Naive B cell (primary cell): ENCODE measurements at regions not wholly inside any gene's neighbourhood (a gene's known extent, or its start where the extent isn't known, plus 50 kb on each side); places are given as distances from the start of the nearest gene placed in this dataset.
A peak's percentile ranks its signal among the peaks of the same experiment; 100 is the strongest.
"Not testable (repeated sequence)": the region's sequence is repeated elsewhere in the genome, so short reads cannot be mapped to it uniquely, and the experiment has no call there.

ENCODE experiments used
- ATAC-seq, 2 donors: fragments of 150-1000 bp; cut with Tn5 transposase; 2 replicates each; pipeline ENCODE4 v1.10.0; 2021; ENCODE audit warnings: low read depth in 2 of 2, mild to moderate bottlenecking in 2 of 2, moderate library complexity in 2 of 2
- DNase-seq: peaks from one replicate; pipeline ENCODE4 v3.0.0; 2022
- H3K27ac Mint-ChIP-seq, 6 donors: one replicate each; pipeline ENCODE4 v1.8.0; 2020 to 2022; ENCODE audit warnings: mild to moderate bottlenecking in 6 of 6, mixed read lengths in 6 of 6, moderate library complexity in 5 of 6, inconsistent platforms in 2 of 6
- H3K27me3 Mint-ChIP-seq, 3 donors: one replicate each; pipeline ENCODE4 v1.8.0; 2021 to 2022; ENCODE audit warnings: mixed read lengths in 3 of 3, mild to moderate bottlenecking in 1 of 3
- H3K36me3 Mint-ChIP-seq, 2 donors: one replicate each; pipeline ENCODE4 v1.8.0; 2020 to 2022; ENCODE audit warnings: mixed read lengths in 2 of 2, inconsistent platforms in 1 of 2, mild to moderate bottlenecking in 1 of 2
- H3K4me1 Mint-ChIP-seq, 3 donors: one replicate each; pipeline ENCODE4 v1.8.0; 2020 to 2022; ENCODE audit warnings: mixed read lengths in 3 of 3, inconsistent platforms in 1 of 3, mild to moderate bottlenecking in 1 of 3, moderate library complexity in 1 of 3
- H3K4me3 Mint-ChIP-seq, 8 donors: one replicate each; pipeline ENCODE4 v1.8.0; 2020 to 2022; ENCODE audit warnings: mild to moderate bottlenecking in 8 of 8, mixed read lengths in 8 of 8, moderate library complexity in 8 of 8, inconsistent platforms in 2 of 8
- H3K9me3 Mint-ChIP-seq, 7 donors: one replicate each; pipeline ENCODE4 v1.8.0; 2020 to 2022; ENCODE audit warnings: mixed read lengths in 7 of 7, mild to moderate bottlenecking in 5 of 7, inconsistent platforms in 2 of 7, moderate library complexity in 1 of 7

DNA sequence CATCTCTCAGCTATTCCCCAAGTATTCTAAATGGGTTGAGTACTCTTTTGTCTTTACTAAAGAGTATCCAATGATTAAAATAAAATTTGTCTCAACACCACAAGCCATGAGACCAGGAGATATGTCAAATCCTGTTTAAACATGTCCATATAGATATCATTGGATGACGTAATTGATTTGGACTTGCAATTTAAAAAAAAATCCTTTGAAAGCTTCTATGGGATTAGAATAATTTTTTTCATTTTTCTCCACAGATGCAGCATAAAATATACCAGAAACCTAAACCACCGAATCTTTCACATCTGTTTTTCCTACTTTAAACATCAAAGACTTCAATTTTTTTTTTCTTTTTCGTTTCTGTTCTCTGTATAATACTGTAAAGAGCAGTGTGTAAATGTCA is 1022.3 kb downstream of the EPHA3 start:
- peaks cover 6 to 20% (median 10%) of the 10 kb centered on the region in 7 donors for H3K9me3 Mint-ChIP-seq
- ATAC-seq (no peak), DNase-seq (no peak)
- no peaks in the 10 kb centered on the region for H3K27me3 Mint-ChIP-seq
- H3K36me3 Mint-ChIP-seq, result no peaks in the 10 kb centered on the region
- H3K4me1 Mint-ChIP-seq, result no peaks in the 10 kb centered on the region
- H3K4me3 Mint-ChIP-seq, result no peak overlapping the region
- H3K27ac Mint-ChIP-seq, result no peak overlapping the region

DNA sequence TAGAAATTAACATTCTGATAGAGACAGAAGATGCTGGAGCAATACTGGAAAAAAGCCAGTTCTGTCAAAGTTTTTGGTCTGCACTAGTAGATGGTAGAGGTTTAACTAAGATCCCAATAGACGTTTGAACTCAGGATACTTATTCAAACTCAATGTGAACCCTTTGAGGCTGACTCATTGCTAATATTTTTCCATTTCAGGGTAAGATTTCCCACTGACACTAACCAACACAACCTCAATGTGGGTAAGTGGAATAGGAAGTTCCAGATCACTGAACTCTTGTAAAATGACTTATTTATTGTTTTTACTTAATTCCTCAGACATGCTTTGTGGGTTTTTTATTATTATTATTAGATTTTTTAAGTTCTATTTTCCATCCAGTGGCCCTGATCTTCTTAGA is 1024.8 kb downstream of the EPHA3 start:
- Mint-ChIP-seq H3K4me1 (no peaks in the 10 kb centered on the region), H3K4me3 (no peak overlapping the region), H3K27ac (no peak overlapping the region)

DNA sequence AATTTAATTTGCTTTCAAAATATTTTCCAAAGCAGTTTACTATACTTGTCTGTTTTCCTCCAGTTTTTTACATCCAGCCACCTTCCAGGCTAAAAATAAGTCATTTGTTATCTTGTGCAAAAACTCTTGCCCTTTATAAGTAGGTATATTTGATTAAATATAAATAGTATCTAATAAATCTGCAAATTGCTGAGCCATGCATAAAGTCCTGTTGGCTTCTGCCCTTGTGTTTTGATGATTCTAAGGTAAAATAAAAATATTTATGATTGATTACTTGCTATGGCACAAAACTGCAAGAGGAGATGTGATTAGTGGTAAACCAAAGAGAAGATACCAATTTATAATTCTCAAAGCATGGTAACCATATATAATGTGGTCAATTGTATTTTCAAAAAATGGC is 1026.7 kb downstream of the EPHA3 start:
- peaks cover 0 to 5% (median 2%) of the 10 kb centered on the region in 7 donors for H3K9me3 Mint-ChIP-seq
- H3K4me1 Mint-ChIP-seq, result no peaks in the 10 kb centered on the region
- no peak overlapping the region for H3K27ac Mint-ChIP-seq
- ATAC-seq (no peak), DNase-seq (no peak)
- H3K36me3 Mint-ChIP-seq, result no peaks in the 10 kb centered on the region
- H3K27me3 Mint-ChIP-seq, result no peaks in the 10 kb centered on the region
- H3K4me3 Mint-ChIP-seq, result no peak overlapping the region

More for the DNA sequence above, 1024.8 kb downstream of the EPHA3 start:
- Mint-ChIP-seq H3K27me3 (no peaks in the 10 kb centered on the region), H3K36me3 (no peaks in the 10 kb centered on the region), H3K9me3 (peaks cover under 1 to 8% (median 3%) of the 10 kb centered on the region in 7 donors)
- DNase-seq, result no peak
- no peak for ATAC-seq

DNA sequence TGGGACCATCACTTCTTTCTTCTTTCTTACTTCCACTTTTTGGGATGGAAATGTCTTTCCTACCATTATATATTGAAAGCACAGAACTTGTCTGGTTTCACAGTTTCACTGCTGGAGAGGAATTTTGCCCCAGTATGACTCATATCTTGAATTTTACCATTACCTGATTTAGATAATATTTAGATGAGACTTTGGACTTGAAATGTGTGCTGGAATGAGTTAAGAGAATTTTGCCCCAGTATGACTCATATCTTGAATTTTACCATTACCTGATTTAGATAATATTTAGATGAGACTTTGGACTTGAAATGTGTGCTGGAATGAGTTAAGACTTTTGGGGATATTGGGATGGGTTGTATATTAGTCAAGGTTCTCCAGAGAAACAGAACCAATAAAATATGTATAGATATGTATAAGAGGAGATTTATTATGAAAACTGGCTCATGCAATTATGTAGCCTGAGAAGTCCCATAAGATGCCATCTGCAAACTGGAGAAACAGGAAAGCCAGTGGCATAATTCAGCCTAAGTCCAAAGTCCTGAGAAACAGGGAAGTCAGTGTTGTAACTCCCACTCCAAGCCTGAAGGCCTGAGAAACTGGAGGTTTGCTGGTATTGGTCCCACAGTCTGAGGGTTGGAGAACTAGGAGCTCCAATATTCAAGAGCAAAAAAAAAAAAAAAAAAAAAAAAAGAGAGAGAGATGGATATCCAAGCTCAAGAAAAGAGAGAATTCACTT is 1029.2 kb downstream of the EPHA3 start:
- no peak for DNase-seq
- H3K27me3 Mint-ChIP-seq, result no peaks in the 10 kb centered on the region
- no peaks in the 10 kb centered on the region for H3K4me1 Mint-ChIP-seq
- H3K27ac Mint-ChIP-seq, result no peak overlapping the region
- peaks cover 0 to 5% (median 0%) of the 10 kb centered on the region in 7 donors for H3K9me3 Mint-ChIP-seq
- no peak for ATAC-seq
- H3K36me3 Mint-ChIP-seq, result no peaks in the 10 kb centered on the region
- H3K4me3 Mint-ChIP-seq, result no peak overlapping the region

DNA sequence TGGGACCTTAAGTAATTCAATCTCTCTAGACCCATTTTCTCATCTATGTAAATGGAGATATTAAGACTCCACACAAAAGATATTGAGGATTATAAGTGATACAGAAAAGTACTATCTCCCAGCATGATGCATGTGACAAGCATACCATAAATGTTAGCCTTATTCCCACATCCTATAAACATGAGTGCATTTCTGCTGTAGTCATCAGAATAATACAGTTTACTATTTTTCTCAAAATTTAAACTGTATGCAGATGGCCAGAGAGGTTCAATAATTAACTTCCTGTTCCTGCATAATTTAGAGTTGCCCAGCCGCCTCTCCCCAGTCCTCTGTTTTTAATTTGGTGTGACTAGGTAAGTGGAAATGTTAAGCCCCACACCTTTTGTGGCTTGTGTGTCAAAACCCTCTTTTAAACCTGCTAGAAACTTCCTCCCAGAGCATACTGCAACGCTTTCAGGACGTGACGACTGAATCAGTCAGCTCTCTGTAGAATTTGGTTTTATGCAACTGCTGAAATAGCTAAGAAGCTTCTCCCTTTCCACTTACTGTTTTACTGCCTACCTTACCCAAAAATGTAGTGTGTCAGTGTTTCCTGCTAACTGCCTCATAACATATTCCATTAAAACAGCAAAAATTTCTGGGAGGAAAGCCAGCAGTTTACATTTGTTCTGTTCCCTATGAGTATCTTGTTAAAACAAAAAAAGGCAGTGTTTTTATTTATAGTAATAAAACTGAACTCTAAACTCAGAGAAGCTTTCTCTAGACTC is 1037.9 kb downstream of the EPHA3 start:
- Mint-ChIP-seq H3K36me3 (no peaks in the 10 kb centered on the region), H3K9me3 (peaks cover 0 to 9% (median 0%) of the 10 kb centered on the region in 7 donors), H3K4me1 (no peaks in the 10 kb centered on the region), H3K27ac (no peak overlapping the region), H3K27me3 (no peaks in the 10 kb centered on the region), H3K4me3 (no peak overlapping the region)
- DNase-seq, result no peak
- no peak for ATAC-seq

DNA sequence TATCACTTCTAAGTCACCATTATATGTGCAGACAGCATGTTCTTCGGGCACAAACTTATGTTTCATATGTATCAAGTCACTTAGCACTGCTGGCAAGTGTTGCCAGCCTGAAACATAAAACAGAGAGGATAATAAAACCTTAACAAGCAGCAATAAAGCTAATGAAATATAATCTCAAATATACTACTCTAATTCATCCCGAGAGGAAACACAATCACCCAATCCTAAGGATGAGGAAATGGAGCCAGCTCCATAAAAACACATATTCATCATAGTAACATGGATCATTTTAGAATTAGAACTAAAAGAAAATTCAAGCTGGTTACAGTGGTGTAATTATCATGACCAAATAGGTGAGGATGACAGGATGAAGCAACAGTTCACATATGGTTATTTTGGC is 1072.7 kb downstream of the EPHA3 start:
- H3K4me1 Mint-ChIP-seq, result no peaks in the 10 kb centered on the region
- H3K27me3 Mint-ChIP-seq, result no peaks in the 10 kb centered on the region
- DNase-seq, result no peak
- no peak overlapping the region for H3K4me3 Mint-ChIP-seq
- no peak overlapping the region for H3K27ac Mint-ChIP-seq
- H3K9me3 Mint-ChIP-seq, result peaks cover 0 to 8% (median 2%) of the 10 kb centered on the region in 7 donors
- no peaks in the 10 kb centered on the region for H3K36me3 Mint-ChIP-seq
- no peak for ATAC-seq

DNA sequence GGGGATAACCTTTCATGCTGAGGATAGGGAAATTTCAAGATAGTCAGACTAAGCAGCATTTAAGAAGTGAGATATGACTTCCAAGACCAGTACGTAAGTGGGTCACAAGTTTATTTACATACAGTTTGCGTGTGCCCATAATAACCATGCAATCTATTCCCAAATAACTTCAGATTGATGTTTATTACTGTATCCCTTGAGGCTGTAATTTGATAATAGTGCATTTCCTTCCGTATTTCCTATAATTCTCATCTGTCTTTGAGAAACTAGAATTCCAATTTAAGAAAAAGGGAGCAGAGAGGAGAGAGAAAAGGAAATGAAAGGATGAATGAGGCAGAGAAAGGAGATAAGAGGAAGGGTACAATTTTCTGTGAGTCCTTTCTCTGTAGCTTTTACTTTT is 1073.1 kb downstream of the EPHA3 start:
- Mint-ChIP-seq H3K9me3 (peaks cover 0 to 8% (median 0%) of the 10 kb centered on the region in 7 donors), H3K4me3 (no peak overlapping the region), H3K27me3 (no peaks in the 10 kb centered on the region), H3K4me1 (no peaks in the 10 kb centered on the region), H3K36me3 (no peaks in the 10 kb centered on the region), H3K27ac (no peak overlapping the region)
- ATAC-seq, result no peak
- DNase-seq, result no peak

DNA sequence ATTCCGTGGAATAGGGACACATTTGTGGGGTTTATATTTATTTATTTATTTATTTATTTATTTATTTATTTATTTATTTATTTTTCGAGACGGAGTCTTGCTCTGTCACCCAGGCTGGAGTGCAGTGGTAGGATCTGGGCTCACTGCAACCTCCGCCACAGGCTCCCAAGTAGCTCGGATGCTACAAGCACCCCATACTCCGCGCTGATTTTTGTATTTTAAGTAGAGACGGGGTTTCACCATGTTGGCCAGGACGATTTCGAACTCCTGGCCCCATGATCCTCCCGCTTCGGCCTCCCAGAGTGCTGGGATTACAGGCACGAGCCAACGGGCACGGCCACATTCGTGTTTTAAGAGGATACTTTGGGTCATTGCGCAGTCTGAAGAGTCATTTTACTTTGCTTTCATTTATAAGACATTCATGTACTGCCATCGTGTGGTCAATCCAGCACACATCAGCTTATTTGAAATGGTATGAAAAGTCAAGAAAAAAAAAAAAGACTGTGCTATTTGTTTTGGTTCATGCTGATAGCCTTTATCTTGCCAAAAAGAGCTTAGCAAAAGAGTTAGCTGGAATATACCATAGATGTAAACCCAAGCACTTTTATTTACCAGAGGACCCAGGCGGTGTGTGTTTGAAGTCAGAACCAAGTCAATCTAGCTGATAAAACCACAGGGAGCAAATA is 1075.0 kb downstream of the EPHA3 start:
- H3K27ac Mint-ChIP-seq, H3K4me3 Mint-ChIP-seq, H3K9me3 Mint-ChIP-seq, H3K4me1 Mint-ChIP-seq, DNase-seq, H3K27me3 Mint-ChIP-seq, H3K36me3 Mint-ChIP-seq: not testable (repeated sequence)
- peak; percentile 23 to 44 for ATAC-seq

DNA sequence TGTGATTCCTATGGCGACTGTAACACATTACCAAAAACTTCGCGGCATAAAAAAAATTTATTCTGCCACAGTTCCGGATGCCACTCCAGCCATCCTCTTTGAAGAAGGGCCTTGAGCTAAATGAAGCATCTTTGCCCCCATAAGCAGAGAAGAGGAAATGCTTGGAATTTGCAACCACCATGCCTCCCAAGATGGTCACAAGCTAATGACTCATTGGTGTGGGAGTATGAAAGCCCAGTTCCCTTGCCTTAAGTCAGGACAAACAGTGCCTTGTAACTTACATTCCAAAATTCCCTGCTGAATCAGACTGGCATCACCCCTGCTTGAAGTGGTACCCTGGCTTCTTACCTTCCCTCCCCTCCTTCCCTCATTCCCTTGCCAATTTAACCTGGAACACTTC is 1077.4 kb downstream of the EPHA3 start:
- Mint-ChIP-seq H3K4me1 (no peaks in the 10 kb centered on the region), H3K36me3 (no peaks in the 10 kb centered on the region), H3K4me3 (no peak overlapping the region), H3K27me3 (no peaks in the 10 kb centered on the region), H3K9me3 (peaks cover 0 to 4% (median 0%) of the 10 kb centered on the region in 7 donors), H3K27ac (no peak overlapping the region)
- ATAC-seq, result no peak
- no peak for DNase-seq

DNA sequence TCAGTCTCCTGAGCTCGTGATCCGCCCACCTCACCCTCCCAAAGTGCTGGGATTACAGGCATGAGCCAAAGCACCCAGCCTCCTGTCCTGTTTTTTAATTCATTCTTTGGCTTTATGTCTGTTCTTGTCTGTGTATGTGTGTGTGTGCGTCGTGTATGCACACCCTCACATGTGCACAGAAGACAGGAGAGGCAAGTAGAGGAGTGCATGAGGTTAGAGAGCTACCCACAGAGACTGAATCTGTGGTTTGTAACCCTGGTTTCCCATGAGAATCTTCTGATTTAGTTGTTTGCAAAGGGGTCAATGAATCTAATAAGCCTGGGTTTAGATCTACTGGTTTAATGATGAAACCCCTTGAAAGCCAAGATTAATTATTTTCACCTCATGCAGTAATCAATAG is 1090.0 kb downstream of the EPHA3 start:
- not testable (repeated sequence) for DNase-seq, H3K4me1 Mint-ChIP-seq, ATAC-seq, H3K36me3 Mint-ChIP-seq, H3K27me3 Mint-ChIP-seq, H3K27ac Mint-ChIP-seq
- Mint-ChIP-seq H3K4me3 (peak overlapping the region in 1 of 8 donors; percentile 32), H3K9me3 (peaks cover 0 to 11% (median 2%) of the 10 kb centered on the region in 7 donors)

DNA sequence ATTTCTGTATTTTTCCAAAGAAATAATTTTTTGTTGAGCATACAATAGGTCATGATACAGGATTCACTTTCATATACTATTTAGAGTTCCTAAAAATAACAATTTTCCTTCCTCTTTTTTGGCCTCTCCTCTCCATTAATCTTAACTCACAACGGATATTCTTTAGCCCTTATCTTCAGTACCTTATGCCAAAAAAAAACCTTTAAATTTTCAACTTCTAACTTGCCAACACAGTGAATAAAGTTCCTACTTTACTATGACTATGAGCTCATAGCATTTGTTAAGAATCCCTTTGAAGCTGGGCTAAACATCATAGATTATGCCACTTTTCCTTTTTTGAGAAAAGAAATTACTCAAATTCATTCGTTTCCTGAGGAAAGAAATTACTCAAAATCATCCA is 1095.5 kb downstream of the EPHA3 start:
- H3K27me3 Mint-ChIP-seq, H3K4me3 Mint-ChIP-seq, ATAC-seq, H3K36me3 Mint-ChIP-seq, DNase-seq, H3K9me3 Mint-ChIP-seq, H3K4me1 Mint-ChIP-seq: not testable (repeated sequence)
- peak overlapping the region in 2 of 6 donors; percentile 53 to 55 for H3K27ac Mint-ChIP-seq

DNA sequence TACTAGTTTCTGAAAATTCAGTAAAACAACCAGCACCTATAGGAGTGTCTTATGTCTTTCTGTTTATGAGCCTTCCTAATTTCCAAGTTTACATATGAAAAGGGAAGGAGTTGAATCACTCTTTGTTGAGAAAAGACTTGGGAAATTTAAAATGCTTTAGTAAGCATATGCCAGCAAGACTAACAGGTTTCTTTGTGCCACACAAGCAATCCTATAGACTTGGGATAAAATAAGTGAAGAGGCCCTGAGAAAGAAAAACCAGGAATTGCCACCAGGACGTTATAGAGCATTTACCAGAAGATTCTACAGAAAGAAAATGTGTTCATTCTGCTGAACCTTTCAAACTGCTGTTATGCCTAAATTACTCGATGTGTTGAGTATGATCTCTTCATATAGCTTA is 1099.1 kb downstream of the EPHA3 start:
- not testable (repeated sequence) for ATAC-seq, H3K9me3 Mint-ChIP-seq, DNase-seq, H3K4me3 Mint-ChIP-seq, H3K27ac Mint-ChIP-seq, H3K4me1 Mint-ChIP-seq, H3K36me3 Mint-ChIP-seq, H3K27me3 Mint-ChIP-seq

DNA sequence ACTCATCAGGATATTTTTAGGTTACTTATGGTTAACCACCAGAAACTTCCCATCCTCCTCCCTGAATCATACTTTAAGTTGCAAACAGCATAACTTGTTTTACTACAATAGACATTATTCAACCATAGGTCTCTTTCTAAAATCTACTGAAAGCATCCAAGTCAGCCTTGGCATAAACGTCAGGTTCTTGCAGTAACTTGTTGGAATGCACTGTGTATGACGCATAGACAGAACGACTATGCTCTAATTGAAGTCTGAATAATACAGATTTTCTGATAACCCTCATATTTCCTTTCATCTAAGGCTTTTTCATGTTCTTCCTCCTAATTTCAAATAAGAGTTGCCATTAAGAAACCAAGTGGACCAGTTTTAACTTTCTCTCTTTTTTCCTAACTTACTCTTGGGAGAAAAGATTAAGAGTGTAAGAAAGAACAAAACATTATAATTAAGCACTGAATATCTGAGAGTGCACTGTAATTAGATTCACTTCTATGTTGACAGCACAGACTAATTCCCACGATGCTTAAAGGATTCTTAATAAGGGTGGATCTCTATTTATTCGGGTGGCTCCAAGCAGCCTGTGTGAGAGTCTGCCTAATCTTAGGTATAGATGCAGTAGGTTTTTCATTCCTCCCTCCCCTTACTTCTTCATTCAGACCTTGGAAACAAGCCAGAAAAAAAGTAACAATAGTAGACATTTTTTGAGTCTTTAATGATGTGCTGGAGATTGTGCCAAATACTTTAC is 1100.1 kb downstream of the EPHA3 start:
- not testable (repeated sequence) for ATAC-seq, H3K4me3 Mint-ChIP-seq, H3K36me3 Mint-ChIP-seq, H3K27ac Mint-ChIP-seq, DNase-seq, H3K4me1 Mint-ChIP-seq, H3K27me3 Mint-ChIP-seq
- H3K9me3 Mint-ChIP-seq, result peaks cover 4 to 15% (median 12%) of the 10 kb centered on the region in 7 donors
